NB4 (cell line): ENCODE measurements at regions not wholly inside any gene's neighbourhood (a gene's known extent, or its start where the extent isn't known, plus 50 kb on each side); places are given as distances from the start of the nearest gene placed in this dataset.

Experiments used
- DNase-seq: peaks from one replicate; pipeline ENCODE4 v3.0.0; 2010; ENCODE audit warnings: low read depth
- H3K4me3 ChIP-seq: one replicate; pipeline ENCODE4 v1.5.1; 2011; ENCODE audit warnings: mild to moderate bottlenecking, low read depth, low read length, moderate library complexity
- MYC ChIP-seq: IDR thresholded peaks from 2 replicates; pipeline ENCODE4 v1.6.1; 2011; ENCODE audit warnings: low read depth, low read length
- POLR2A ChIP-seq: IDR thresholded peaks from 2 replicates; pipeline ENCODE4 v1.6.1; 2011; ENCODE audit warnings: mild to moderate bottlenecking; ENCODE audit not compliant: insufficient read length; ENCODE audit errors: extremely low read depth
- TF ChIP-seq, protein P1 (sequence below): IDR thresholded peaks from one replicate; pipeline ENCODE4 v1.5.1; 2012; ENCODE audit warnings: low read depth, low read length
- TF ChIP-seq, protein P2 (sequence below): IDR thresholded peaks from 2 replicates; pipeline ENCODE4 v1.6.1; 2011; ENCODE audit warnings: low read depth, low read length

DNA sequence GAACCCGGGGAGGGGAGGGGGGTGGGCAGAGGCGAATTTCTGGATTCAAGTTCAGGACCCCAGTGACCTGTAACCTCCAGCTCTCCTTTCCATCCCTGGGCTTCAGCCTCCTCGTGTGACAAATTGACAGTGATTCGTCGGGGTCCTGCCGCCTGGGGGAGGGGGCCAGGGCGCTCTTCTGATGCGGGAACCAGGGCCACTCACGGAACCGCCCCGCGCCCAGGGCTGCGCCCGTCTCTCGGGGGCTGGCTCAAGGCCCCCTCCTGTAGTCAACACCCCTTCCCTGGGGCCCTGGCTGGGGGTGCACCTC is 92.8 kb upstream of the ANO1 start:
- H3K4me3 ChIP-seq = no peak overlapping the region
- DNase-seq = no peak
- TF ChIP-seq, protein P1, sequence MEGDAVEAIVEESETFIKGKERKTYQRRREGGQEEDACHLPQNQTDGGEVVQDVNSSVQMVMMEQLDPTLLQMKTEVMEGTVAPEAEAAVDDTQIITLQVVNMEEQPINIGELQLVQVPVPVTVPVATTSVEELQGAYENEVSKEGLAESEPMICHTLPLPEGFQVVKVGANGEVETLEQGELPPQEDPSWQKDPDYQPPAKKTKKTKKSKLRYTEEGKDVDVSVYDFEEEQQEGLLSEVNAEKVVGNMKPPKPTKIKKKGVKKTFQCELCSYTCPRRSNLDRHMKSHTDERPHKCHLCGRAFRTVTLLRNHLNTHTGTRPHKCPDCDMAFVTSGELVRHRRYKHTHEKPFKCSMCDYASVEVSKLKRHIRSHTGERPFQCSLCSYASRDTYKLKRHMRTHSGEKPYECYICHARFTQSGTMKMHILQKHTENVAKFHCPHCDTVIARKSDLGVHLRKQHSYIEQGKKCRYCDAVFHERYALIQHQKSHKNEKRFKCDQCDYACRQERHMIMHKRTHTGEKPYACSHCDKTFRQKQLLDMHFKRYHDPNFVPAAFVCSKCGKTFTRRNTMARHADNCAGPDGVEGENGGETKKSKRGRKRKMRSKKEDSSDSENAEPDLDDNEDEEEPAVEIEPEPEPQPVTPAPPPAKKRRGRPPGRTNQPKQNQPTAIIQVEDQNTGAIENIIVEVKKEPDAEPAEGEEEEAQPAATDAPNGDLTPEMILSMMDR = no peak
- TF ChIP-seq POLR2A (no peak), MYC (no peak)
- TF ChIP-seq, protein P2, sequence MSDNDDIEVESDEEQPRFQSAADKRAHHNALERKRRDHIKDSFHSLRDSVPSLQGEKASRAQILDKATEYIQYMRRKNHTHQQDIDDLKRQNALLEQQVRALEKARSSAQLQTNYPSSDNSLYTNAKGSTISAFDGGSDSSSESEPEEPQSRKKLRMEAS = no peak

DNA sequence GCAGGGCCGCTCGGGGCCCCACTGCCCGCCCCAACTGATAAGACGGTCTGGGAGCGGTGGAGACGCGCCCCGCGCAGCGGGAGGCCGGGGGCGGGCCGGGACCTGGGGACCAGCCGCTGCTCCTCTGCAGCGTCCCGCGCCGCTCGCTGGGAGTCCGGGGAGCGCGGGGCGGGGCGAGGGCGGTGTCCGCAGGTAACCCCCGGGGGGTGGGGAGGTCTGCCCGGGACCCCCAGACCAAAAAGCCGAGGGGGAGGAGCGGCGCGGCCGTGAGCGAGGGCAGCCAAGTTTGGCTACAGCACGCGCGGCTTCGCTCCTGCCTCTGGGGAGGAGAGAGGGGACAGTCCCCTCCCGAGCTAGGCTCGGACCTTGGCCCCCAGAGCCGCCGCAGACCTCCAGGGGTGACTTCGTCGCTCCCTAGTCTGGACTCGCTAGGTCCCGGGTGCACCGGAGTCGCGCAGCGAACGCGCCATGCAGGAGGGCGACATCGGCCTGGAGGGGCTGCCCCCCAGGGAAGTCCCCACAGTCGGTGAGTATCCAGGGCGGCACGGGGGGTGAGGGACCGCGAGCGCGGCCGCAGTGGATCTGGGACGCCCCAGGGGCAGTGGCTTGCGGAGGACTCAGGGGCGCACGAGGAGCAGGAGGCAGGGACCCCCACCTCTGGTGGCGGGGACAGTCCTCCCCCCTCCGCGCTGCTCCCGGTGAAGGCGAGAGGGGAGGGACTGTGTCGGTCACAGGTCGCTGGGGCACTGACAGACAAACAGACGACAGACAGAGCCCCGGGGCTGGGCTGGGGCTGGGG is 92.3 kb upstream of the ANO1 start:
- TF ChIP-seq, protein P2 = no peak
- TF ChIP-seq MYC = no peak
- no peak for TF ChIP-seq POLR2A
- TF ChIP-seq, protein P1 = no peak
- no peak for DNase-seq
- H3K4me3 ChIP-seq = no peak overlapping the region

DNA sequence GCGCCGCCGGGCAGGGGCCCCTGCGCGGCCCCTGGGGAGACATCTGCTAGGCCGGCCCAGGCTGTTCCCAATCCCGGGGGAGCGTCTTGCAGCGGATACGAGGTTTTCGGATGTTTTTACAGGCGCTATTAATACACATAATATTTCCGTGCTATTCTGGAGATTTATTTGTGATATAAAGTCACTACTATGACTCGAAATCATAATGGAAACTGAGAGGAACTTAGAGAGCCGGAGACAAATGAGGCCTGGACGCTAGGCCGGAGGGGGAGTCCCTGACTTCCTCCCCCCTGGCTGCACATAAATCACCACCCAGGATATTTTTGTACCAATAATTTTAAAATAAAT is 91.7 kb upstream of the ANO1 start:
- no peak overlapping the region for H3K4me3 ChIP-seq
- TF ChIP-seq MYC (no peak), POLR2A (no peak)
- TF ChIP-seq, protein P1 = no peak
- TF ChIP-seq, protein P2 = no peak
- no peak for DNase-seq

DNA sequence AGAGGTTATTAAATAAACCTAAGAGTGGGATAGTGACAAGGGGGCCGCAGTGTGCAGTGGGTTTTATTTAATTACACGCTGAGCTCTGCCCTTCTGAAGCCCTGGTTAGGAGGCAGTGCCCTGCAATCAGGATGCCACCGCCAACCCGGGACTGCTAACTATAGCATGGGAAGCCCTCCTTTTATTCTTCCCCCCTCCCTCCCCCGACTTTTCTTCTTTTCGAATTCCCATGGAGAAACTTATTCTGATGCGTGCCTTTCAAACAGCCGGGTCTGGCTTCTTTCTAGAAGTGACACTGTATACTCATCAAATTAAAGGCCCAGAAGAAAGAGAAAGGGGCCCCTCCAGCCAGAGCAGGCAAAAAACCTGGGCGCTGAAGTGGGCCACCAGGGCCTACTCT is 91.3 kb upstream of the ANO1 start:
- DNase-seq = no peak
- TF ChIP-seq, protein P1 = no peak
- TF ChIP-seq, protein P2 = no peak
- TF ChIP-seq POLR2A (no peak), MYC (no peak)
- no peak overlapping the region for H3K4me3 ChIP-seq

DNA sequence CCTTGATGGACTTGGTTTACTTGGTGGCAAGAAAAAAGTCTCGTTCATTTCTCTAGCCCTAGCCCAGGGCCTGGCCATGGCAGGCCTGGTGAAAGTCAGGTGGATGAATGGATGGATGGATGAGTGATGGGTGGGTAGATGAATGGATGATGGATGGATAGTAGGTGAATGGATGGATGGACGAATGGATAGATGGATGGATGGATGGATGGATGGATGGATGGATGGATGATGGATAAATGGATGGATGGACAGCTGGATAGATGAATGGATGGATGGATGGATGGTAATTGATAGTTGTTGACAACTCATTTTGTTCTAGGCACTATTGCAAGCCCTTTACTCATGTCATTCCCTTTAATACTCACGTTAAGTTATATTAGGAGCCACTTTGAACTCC is 86.1 kb upstream of the ANO1 start:
- no peak for TF ChIP-seq MYC
- TF ChIP-seq, protein P2 = no peak
- TF ChIP-seq, protein P1 = no peak
- TF ChIP-seq POLR2A = no peak
- H3K4me3 ChIP-seq = no peak overlapping the region
- DNase-seq = no peak
